Urinary bladder (tissue), 3 donors: ENCODE measurements at regions not wholly inside any gene's neighbourhood (a gene's known extent, or its start where the extent isn't known, plus 50 kb on each side); places are given as distances from the start of the nearest gene placed in this dataset.
"Not testable (repeated sequence)": the region's sequence is repeated elsewhere in the genome, so short reads cannot be mapped to it uniquely, and the experiment has no call there.

ENCODE experiments used
- DNase-seq: peaks from one replicate; pipeline ENCODE4 v3.0.0-alpha.2; 2015; ENCODE audit errors: extremely low spot score
- H3K27ac ChIP-seq: one replicate; pipeline ENCODE4 v1.5.1; 2013; ENCODE audit warnings: low read depth, mild to moderate bottlenecking, moderate library complexity
- H3K36me3 ChIP-seq: one replicate; pipeline ENCODE4 v1.6.1; 2013; ENCODE audit warnings: mild to moderate bottlenecking, moderate library complexity; ENCODE audit not compliant: insufficient read depth
- H3K4me1 ChIP-seq: one replicate; pipeline ENCODE4 v1.6.1; 2013; ENCODE audit warnings: mild to moderate bottlenecking, moderate library complexity; ENCODE audit not compliant: insufficient read depth
- H3K4me3 ChIP-seq: one replicate; pipeline ENCODE4 v1.5.1; 2013; ENCODE audit warnings: low read depth, low read length
- WGBS: extraction: QIAGEN DNeasy Blood & Tissue Kit; methylation state at CpG from one replicate; pipeline ENCODE4 v1.1.7; 2013; 5-methylcytosine and 5-hydroxymethylcytosine counted together
- donor health status: healthy with polysubstance abuse.
- donor health status: healthy.

DNA sequence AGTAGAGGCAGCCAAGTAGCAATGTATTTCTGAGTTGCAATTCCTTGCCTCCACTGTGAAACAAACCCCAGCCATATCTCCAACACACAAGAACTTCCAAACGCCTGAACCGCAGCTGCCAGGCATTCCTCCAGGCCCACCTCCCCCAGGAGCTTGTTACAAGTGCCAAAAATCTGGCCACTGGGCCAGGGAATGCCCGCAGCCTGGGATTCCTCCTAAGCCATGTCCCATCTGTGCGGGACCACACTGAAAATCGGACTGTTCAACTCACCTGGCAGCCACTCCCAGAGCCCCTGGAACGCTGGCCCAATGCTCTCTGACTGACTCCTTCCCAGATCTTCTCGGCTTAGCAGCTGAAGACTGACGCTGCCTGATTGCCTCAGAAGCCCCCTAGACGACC is 706.3 kb downstream of the FAM181B start:
- not testable (repeated sequence) for H3K27ac ChIP-seq, DNase-seq, H3K4me1 ChIP-seq, H3K4me3 ChIP-seq, H3K36me3 ChIP-seq
- WGBS, result 87% methylated on average over 9 of the region's 9 CpGs

GRCh38 chr11:82024760-82025159 is 708.9 kb downstream of the FAM181B start:
- no peak overlapping the region for H3K4me3 ChIP-seq
- DNase-seq, result no peak
- no peaks in the 10 kb centered on the region for H3K4me1 ChIP-seq
- no peaks in the 10 kb centered on the region for H3K36me3 ChIP-seq
- 38% methylated on average over 1 of the region's 1 CpG for WGBS
- no peak overlapping the region for H3K27ac ChIP-seq

- 67% methylated on average over 3 of the region's 3 CpGs for WGBS
- Histone ChIP-seq H3K4me1 (no peaks in the 10 kb centered on the region), H3K27ac (no peak overlapping the region), H3K4me3 (no peak overlapping the region), H3K36me3 (no peaks in the 10 kb centered on the region)
- no peak for DNase-seq
Observed at GRCh38 chr11:82012276-82012675, 721.4 kb downstream of the FAM181B start.

- H3K4me3 ChIP-seq, result no peak overlapping the region
- DNase-seq, result no peak
- no peak overlapping the region for H3K27ac ChIP-seq
- no peaks in the 10 kb centered on the region for H3K4me1 ChIP-seq
- 84% methylated on average over 2 of the region's 2 CpGs for WGBS
- no peaks in the 10 kb centered on the region for H3K36me3 ChIP-seq
Observed at GRCh38 chr11:82009133-82009532, 724.5 kb downstream of the FAM181B start.

- no peak for DNase-seq
- Histone ChIP-seq H3K4me1 (no peaks in the 10 kb centered on the region), H3K4me3 (no peak overlapping the region), H3K27ac (no peak overlapping the region), H3K36me3 (no peaks in the 10 kb centered on the region)
- 59% methylated on average over 6 of the region's 6 CpGs for WGBS
Observed at GRCh38 chr11:82007521-82007920, 726.1 kb downstream of the FAM181B start.

DNA sequence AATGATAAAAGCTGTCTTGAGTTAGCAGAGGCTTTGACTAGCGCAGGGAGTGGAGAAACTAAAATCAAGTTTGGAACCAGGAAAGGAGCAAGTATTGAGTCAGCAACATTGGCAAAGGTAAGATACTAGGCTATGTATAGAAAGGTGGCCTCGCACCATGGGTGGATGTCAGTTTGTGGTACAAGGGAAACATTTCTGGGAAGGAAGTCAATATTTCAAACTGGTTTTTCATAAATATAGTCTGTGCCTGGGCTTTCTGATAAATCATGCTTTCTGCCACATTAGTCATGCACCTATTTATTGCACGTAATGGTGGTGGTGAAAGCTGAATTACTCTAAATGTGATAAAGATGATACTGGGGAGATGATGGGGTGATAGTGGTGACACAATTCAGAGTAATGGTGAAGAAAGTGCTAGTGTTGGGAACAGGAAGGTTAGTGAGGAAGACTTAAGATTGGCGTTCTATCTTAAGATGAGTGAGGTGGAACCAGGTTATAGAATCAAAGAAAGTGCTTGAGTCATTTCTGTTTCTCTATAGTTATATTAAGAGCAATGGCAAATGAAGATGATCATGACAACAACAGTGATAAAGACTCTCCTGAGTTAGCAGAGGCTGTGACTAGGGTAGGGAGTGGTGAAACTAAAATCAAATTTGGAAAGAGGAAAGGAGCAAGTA is 729.0 kb downstream of the FAM181B start:
- Histone ChIP-seq H3K36me3 (no peaks in the 10 kb centered on the region), H3K4me3 (no peak overlapping the region), H3K27ac (no peak overlapping the region), H3K4me1 (no peaks in the 10 kb centered on the region)
- 90% methylated on average over 4 of the region's 4 CpGs for WGBS
- no peak for DNase-seq

GRCh38 chr11:82003671-82004515 is 729.8 kb downstream of the FAM181B start:
- no peaks in the 10 kb centered on the region for H3K36me3 ChIP-seq
- H3K4me1 ChIP-seq, result no peaks in the 10 kb centered on the region
- 60% methylated on average over 7 of the region's 7 CpGs for WGBS
- no peak overlapping the region for H3K4me3 ChIP-seq
- H3K27ac ChIP-seq, result no peak overlapping the region
- no peak for DNase-seq

DNA sequence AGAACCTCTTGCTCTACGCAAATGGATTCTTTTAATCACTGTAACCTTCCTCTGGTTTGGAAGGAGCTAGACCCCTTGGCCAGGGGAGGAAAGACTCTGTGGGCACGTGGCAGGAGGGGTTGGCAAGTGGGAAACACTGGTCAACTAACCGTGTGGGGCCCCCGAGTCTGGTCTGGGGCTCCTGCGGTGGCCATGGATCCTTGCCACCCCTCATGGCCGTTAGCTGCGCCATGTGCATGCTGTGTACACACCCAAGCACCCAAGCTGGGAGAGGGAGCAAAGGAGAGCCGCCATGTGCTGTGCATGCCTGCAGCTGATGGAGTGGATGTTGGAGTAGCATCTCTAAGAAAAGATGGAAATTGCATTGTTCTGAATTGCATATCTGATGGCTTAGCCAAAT is 730.6 kb downstream of the FAM181B start:
- H3K4me1 ChIP-seq, result no peaks in the 10 kb centered on the region
- no peak overlapping the region for H3K4me3 ChIP-seq
- DNase-seq, result no peak
- WGBS, result 94% methylated on average over 8 of the region's 8 CpGs
- H3K36me3 ChIP-seq, result no peaks in the 10 kb centered on the region
- H3K27ac ChIP-seq, result no peak overlapping the region

- H3K27ac ChIP-seq, result no peak overlapping the region
- no peaks in the 10 kb centered on the region for H3K36me3 ChIP-seq
- 46% methylated on average over 8 of the region's 8 CpGs for WGBS
- H3K4me3 ChIP-seq, result no peak overlapping the region
- no peak for DNase-seq
- no peaks in the 10 kb centered on the region for H3K4me1 ChIP-seq
Observed at GRCh38 chr11:81995889-81996288, 737.8 kb downstream of the FAM181B start.

GRCh38 chr11:81993755-81994154 is 739.9 kb downstream of the FAM181B start:
- Histone ChIP-seq H3K36me3 (no peaks in the 10 kb centered on the region), H3K4me1 (no peaks in the 10 kb centered on the region), H3K27ac (no peak overlapping the region), H3K4me3 (no peak overlapping the region)
- no peak for DNase-seq

- DNase-seq, result no peak
- Histone ChIP-seq H3K4me1 (no peaks in the 10 kb centered on the region), H3K27ac (no peak overlapping the region), H3K4me3 (no peak overlapping the region), H3K36me3 (no peaks in the 10 kb centered on the region)
- WGBS, result 94% methylated on average over 27 of the region's 27 CpGs
Observed at GRCh38 chr11:81990659-81991443, 742.8 kb downstream of the FAM181B start.

DNA sequence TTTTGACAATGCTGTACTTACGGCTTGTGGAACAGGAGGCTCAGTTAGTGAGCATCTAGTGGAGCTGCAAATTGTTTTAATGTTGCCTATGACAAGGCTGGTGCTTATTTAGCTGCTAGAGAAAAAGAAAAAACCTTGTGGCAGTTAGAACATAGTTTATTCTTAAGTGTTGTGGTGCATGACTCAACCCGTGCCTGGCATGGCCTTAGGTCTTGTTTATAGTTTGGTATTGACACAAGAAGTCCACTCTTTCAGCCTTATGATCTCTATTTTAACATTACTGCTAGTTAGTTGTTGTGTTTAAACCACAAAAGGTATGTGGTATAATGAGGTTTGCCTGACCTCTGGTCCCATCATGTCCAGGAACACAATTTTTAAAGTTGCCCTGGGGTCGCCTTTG is 744.6 kb downstream of the FAM181B start:
- 77% methylated on average over 3 of the region's 3 CpGs for WGBS
- no peaks in the 10 kb centered on the region for H3K4me1 ChIP-seq
- DNase-seq, result no peak
- H3K36me3 ChIP-seq, result no peaks in the 10 kb centered on the region
- no peak overlapping the region for H3K27ac ChIP-seq
- H3K4me3 ChIP-seq, result no peak overlapping the region

GRCh38 chr11:81987829-81988472 is 745.7 kb downstream of the FAM181B start:
- 55% methylated on average over 3 of the region's 3 CpGs for WGBS
- DNase-seq, result peak; percentile 56
- Histone ChIP-seq H3K4me3 (no peak overlapping the region), H3K36me3 (no peaks in the 10 kb centered on the region), H3K4me1 (no peaks in the 10 kb centered on the region), H3K27ac (no peak overlapping the region)
